Glutamatergic neuron (in vitro differentiated cells): ENCODE measurements at regions not wholly inside any gene's neighbourhood (a gene's known extent, or its start where the extent isn't known, plus 50 kb on each side); places are given as distances from the start of the nearest gene placed in this dataset.

Experiments used
- DNase-seq: peaks from one replicate; pipeline ENCODE4 v3.0.0; 2022
- H3K27ac Mint-ChIP-seq: one replicate; pipeline ENCODE4 v1.8.0; 2020; ENCODE audit warnings: mild to moderate bottlenecking, mixed read lengths, inconsistent platforms; ENCODE audit not compliant: unreplicated experiment
- H3K27me3 Mint-ChIP-seq: one replicate; pipeline ENCODE4 v1.8.0; 2020; ENCODE audit warnings: mild to moderate bottlenecking, moderate library complexity, mixed read lengths, inconsistent platforms; ENCODE audit not compliant: unreplicated experiment
- H3K36me3 Mint-ChIP-seq: one replicate; pipeline ENCODE4 v1.8.0; 2020; ENCODE audit warnings: mild to moderate bottlenecking, mixed read lengths, inconsistent platforms; ENCODE audit not compliant: unreplicated experiment
- H3K4me1 Mint-ChIP-seq: one replicate; pipeline ENCODE4 v1.8.0; 2020; ENCODE audit warnings: mild to moderate bottlenecking, low read depth, mixed read lengths, inconsistent platforms; ENCODE audit not compliant: unreplicated experiment
- H3K4me3 Mint-ChIP-seq: one replicate; pipeline ENCODE4 v1.8.0; 2020; ENCODE audit warnings: mild to moderate bottlenecking, mixed read lengths, inconsistent platforms; ENCODE audit not compliant: unreplicated experiment
- H3K9me3 Mint-ChIP-seq: one replicate; pipeline ENCODE4 v1.8.0; 2020; ENCODE audit warnings: mild to moderate bottlenecking, moderate library complexity, mixed read lengths, inconsistent platforms; ENCODE audit not compliant: unreplicated experiment
- TF ChIP-seq, protein P1 (sequence below): fragments of 200-600 bp; sonication (generic); IDR thresholded peaks from one replicate; pipeline ENCODE4 v1.5.0; 2021; ENCODE audit not compliant: partially characterized antibody, unreplicated experiment

DNA sequence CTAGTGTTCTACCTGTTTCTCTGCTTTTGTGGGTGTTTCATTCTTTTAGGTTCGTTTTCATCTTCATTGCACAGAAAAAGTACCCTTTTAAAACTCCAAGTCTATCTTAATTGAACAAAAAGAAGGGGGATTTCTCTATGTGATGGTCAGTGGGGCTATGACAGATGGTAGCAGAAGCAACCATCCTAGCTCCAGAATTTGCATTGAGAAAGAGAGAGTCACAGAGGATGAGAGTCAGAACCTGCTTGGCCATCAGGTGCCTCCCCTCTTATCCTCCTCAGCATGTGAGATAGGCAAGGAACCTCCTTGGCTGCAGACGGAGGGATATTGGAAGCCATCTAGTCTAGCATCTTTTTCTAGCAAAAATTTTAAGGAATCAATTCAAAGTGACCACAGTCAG, 398.0 kb upstream of the DCC start:
- DNase-seq: no peak
- peaks cover 1% of the 10 kb centered on the region for H3K9me3 Mint-ChIP-seq
- peaks cover 1% of the 10 kb centered on the region for H3K27me3 Mint-ChIP-seq
- TF ChIP-seq, protein P1, sequence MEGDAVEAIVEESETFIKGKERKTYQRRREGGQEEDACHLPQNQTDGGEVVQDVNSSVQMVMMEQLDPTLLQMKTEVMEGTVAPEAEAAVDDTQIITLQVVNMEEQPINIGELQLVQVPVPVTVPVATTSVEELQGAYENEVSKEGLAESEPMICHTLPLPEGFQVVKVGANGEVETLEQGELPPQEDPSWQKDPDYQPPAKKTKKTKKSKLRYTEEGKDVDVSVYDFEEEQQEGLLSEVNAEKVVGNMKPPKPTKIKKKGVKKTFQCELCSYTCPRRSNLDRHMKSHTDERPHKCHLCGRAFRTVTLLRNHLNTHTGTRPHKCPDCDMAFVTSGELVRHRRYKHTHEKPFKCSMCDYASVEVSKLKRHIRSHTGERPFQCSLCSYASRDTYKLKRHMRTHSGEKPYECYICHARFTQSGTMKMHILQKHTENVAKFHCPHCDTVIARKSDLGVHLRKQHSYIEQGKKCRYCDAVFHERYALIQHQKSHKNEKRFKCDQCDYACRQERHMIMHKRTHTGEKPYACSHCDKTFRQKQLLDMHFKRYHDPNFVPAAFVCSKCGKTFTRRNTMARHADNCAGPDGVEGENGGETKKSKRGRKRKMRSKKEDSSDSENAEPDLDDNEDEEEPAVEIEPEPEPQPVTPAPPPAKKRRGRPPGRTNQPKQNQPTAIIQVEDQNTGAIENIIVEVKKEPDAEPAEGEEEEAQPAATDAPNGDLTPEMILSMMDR: no peak
- H3K4me3 Mint-ChIP-seq: no peak overlapping the region
- no peak overlapping the region for H3K27ac Mint-ChIP-seq
- H3K4me1 Mint-ChIP-seq: peaks cover 3% of the 10 kb centered on the region
- H3K36me3 Mint-ChIP-seq: no peaks in the 10 kb centered on the region

DNA sequence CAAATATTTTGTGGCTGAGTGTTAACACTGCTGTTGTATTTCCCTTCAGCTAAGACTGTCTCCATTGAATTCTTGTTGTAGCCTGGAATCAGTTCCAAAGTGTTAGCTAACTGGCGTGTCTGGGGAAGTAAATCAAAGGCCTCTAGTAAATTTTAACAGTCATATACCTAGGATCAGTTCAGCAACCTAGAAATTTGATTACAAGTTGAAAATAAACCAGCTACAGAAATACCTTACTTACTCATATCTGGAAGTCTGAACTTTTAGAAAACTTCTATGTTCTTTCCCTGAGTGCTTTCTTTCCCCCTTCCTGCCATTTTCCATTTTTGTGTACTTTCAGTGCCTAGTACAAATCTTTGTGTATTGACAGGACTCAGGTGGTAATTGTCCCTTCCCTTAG, 396.7 kb upstream of the DCC start:
- no peak for DNase-seq
- peaks cover 3% of the 10 kb centered on the region for H3K4me1 Mint-ChIP-seq
- no peak overlapping the region for H3K27ac Mint-ChIP-seq
- H3K9me3 Mint-ChIP-seq: peaks cover 1% of the 10 kb centered on the region
- H3K4me3 Mint-ChIP-seq: no peak overlapping the region
- peaks cover 1% of the 10 kb centered on the region for H3K27me3 Mint-ChIP-seq
- TF ChIP-seq, protein P1: no peak
- no peaks in the 10 kb centered on the region for H3K36me3 Mint-ChIP-seq

- H3K27ac Mint-ChIP-seq: no peak overlapping the region
- peaks cover 1% of the 10 kb centered on the region for H3K27me3 Mint-ChIP-seq
- no peaks in the 10 kb centered on the region for H3K36me3 Mint-ChIP-seq
- peaks cover 1% of the 10 kb centered on the region for H3K9me3 Mint-ChIP-seq
- DNase-seq: no peak
- peaks cover 9% of the 10 kb centered on the region for H3K4me1 Mint-ChIP-seq
- H3K4me3 Mint-ChIP-seq: no peak overlapping the region
- TF ChIP-seq, protein P1: no peak
Measured at GRCh38 chr18:51946946-51947345, 393.1 kb upstream of the DCC start.

DNA sequence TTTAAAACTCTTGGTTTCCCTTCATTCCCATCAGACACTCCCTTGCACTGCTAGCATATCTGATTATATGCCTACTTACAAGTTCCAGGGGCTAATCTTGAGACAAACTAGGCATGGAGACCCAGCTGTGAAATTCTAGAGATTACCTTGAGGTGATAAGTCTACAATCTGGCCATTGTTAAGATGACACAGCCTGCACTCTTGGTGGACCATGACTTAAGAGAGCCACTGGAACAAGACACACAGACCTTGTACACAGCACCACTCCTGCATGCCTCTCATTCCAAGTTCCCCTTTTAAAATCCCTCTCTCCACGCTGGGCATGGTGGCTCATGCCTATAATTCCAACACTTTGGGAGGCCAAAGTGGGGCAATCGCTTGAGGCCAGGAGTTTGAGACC, 387.2 kb upstream of the DCC start:
- no peak for DNase-seq
- H3K4me3 Mint-ChIP-seq: no peak overlapping the region

GRCh38 chr18:51953521-51953920, 386.5 kb upstream of the DCC start:
- no peak overlapping the region for H3K4me3 Mint-ChIP-seq
- DNase-seq: no peak
- H3K27me3 Mint-ChIP-seq: no peaks in the 10 kb centered on the region
- no peaks in the 10 kb centered on the region for H3K36me3 Mint-ChIP-seq
- TF ChIP-seq, protein P1: no peak
- peaks cover 9% of the 10 kb centered on the region for H3K4me1 Mint-ChIP-seq
- H3K9me3 Mint-ChIP-seq: peaks cover 2% of the 10 kb centered on the region
- no peak overlapping the region for H3K27ac Mint-ChIP-seq

More for the DNA sequence above, 387.2 kb upstream of the DCC start:
- Mint-ChIP-seq H3K9me3 (peaks cover 2% of the 10 kb centered on the region), H3K36me3 (no peaks in the 10 kb centered on the region), H3K4me1 (peaks cover 9% of the 10 kb centered on the region), H3K27ac (no peak overlapping the region), H3K27me3 (no peaks in the 10 kb centered on the region)
- TF ChIP-seq, protein P1: no peak
